ENCODE measurements at regions not wholly inside any gene's neighbourhood (a gene's known extent, or its start where the extent isn't known, plus 50 kb on each side); places are given as distances from the start of the nearest gene placed in this dataset.
"Not testable (repeated sequence)": the region's sequence is repeated elsewhere in the genome, so short reads cannot be mapped to it uniquely, and the experiment has no call there.

DNA sequence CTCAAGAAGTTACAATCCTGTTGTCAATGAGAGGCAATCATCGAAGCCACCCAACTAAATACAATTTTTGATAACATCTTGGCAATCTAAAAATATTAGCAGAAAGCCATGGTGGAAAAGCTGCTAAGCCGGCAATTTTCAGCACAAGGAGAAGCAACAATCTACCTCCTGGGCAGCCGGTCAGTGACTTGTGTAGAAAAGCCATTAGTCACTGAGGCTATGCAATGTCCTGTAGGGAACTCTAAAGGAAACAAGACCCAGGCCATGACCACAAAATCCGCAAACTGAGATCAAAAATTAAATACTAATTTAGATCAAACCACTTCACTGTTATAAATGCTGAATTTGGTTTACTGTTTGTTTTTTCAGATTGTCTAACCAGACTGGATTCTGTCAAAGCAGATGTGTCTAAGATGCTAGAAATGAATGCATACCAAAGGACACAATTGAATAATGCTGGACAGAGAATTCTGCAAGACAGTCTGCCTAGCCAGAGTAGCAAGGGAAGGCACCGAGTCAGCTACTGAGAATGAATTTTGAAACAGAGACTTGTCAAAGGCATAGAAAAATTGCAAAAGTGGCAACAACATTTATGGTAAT lies 384.8 kb downstream of the PRELID2 start:
- TF ChIP-seq, protein P1, sequence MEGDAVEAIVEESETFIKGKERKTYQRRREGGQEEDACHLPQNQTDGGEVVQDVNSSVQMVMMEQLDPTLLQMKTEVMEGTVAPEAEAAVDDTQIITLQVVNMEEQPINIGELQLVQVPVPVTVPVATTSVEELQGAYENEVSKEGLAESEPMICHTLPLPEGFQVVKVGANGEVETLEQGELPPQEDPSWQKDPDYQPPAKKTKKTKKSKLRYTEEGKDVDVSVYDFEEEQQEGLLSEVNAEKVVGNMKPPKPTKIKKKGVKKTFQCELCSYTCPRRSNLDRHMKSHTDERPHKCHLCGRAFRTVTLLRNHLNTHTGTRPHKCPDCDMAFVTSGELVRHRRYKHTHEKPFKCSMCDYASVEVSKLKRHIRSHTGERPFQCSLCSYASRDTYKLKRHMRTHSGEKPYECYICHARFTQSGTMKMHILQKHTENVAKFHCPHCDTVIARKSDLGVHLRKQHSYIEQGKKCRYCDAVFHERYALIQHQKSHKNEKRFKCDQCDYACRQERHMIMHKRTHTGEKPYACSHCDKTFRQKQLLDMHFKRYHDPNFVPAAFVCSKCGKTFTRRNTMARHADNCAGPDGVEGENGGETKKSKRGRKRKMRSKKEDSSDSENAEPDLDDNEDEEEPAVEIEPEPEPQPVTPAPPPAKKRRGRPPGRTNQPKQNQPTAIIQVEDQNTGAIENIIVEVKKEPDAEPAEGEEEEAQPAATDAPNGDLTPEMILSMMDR (IDR thresholded peaks at IDR 0.05; ENCODE audit: borderline replicate concordance, insufficient read depth, low read depth, low read length), result no peak
- no peak overlapping the region for H3K4me3 ChIP-seq (ENCODE audit: low read depth, low read length)

- H3K4me3 ChIP-seq (ENCODE audit: low read depth, low read length), result no peak overlapping the region
- TF ChIP-seq, protein P1 (IDR thresholded peaks at IDR 0.05; ENCODE audit: borderline replicate concordance, insufficient read depth, low read depth, low read length), result no peak
Observed at GRCh38 chr5:145449794-145450193, 385.3 kb downstream of the PRELID2 start.

DNA sequence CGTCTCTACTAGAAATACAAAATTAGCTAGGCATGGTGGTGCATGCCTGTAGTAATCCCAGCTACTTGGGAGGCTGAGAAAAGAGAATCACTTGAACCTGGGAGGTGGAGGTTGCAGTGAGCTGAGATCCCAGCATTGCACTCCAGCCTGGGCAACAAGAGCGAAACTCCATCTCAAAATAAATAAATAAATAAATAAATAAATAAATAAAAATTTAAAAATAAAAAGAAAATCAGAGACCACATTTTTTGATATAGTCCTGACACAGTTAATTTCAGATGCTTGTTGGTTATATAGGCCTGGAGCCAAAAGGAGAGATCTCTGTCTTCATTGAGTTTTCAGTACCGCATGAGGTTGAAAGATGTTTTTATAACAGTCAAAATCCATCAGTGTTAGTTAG lies 388.3 kb downstream of the PRELID2 start:
- H3K4me3 ChIP-seq (ENCODE audit: low read depth, low read length), result not testable (repeated sequence)

- TF ChIP-seq, protein P1 (IDR thresholded peaks at IDR 0.05; ENCODE audit: borderline replicate concordance, insufficient read depth, low read depth, low read length), result no peak
- no peak overlapping the region for H3K4me3 ChIP-seq (ENCODE audit: low read depth, low read length)
Observed at GRCh38 chr5:145446412-145446811, 388.7 kb downstream of the PRELID2 start.

GRCh38 chr5:145445027-145445426 lies 390.1 kb downstream of the PRELID2 start:
- H3K4me3 ChIP-seq (ENCODE audit: low read depth, low read length), result no peak overlapping the region
- TF ChIP-seq, protein P1 (IDR thresholded peaks at IDR 0.05; ENCODE audit: borderline replicate concordance, insufficient read depth, low read depth, low read length), result no peak

DNA sequence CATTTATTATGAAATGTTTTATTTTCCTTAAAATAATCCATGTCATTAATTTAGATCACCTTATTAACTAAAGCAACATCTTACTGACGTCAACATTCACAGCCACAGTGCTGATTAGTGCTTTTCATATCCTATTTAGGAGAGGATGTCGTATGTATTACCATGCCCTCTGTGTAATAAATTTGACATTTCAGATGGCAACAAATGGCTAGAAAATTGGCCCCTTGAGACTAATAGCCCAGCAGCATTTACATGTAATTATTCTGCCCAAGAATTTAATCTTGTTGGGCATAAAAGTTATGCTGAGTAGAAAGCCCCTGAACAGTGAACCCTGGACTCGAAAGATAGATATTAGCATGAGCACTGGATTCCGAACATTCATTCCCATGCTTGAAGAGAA lies 391.2 kb downstream of the PRELID2 start:
- no peak overlapping the region for H3K4me3 ChIP-seq (ENCODE audit: low read depth, low read length)
- TF ChIP-seq, protein P1 (IDR thresholded peaks at IDR 0.05; ENCODE audit: borderline replicate concordance, insufficient read depth, low read depth, low read length), result no peak

DNA sequence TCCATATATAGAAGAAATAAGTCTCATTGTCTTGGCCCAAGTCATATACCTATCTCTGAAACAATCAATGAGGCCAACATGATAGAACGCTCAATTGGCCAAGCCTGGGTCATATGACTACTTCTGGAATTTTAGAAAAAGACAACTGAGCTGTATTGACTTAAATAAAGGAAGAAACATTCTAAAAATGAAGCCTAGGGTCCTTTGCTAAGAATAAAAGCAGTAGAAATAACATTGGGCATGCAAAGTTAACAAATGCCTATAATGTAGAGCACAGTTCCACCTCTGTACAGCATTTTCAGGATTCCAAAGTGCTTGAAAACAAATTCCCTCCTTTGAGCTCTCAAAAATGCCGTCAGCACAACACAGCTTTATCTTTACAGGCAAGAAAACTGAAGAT lies 391.8 kb downstream of the PRELID2 start:
- TF ChIP-seq, protein P1 (IDR thresholded peaks at IDR 0.05; ENCODE audit: borderline replicate concordance, insufficient read depth, low read depth, low read length), result no peak

DNA sequence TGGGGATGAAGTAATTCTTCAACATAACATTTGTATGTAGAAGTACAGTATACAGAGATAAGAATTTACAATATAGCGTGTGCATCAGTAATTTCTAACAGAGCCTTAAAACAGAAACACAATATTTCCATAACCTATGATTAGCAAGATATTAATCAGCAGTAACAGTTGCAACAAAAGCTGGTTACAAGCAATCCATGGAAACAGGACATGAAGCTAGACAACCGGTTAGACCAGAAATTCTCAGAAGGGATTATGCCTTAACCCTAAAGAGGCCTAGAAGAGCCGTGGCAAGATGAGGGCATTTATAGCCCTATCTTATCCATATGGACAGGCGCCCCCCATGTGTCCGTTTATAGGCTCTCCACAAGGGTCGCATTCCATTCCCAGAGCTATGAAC lies 392.5 kb downstream of the PRELID2 start:
- H3K4me3 ChIP-seq (ENCODE audit: low read depth, low read length), result not testable (repeated sequence)

More for the DNA sequence above, 391.8 kb downstream of the PRELID2 start:
- H3K4me3 ChIP-seq (ENCODE audit: low read depth, low read length), result no peak overlapping the region

All from GM12875 (cell line).